Right renal pelvis (tissue), 4 donors: ENCODE measurements at regions not wholly inside any gene's neighbourhood (a gene's known extent, or its start where the extent isn't known, plus 50 kb on each side); places are given as distances from the start of the nearest gene placed in this dataset.
"Not testable (repeated sequence)": the region's sequence is repeated elsewhere in the genome, so short reads cannot be mapped to it uniquely, and the experiment has no call there.

Experiments
- DNase-seq, 4 donors: peaks; one replicate each; pipeline ENCODE4 v3.0.0-alpha.2; 2013; ENCODE audit warnings: low read depth in 4 of 4, low spot score in 3 of 4, missing footprints in 1 of 4

- no peak for DNase-seq
These were observed 83.3 kb upstream of the FRMD6 start for GRCh38 chr14:51568366-51568765.

DNA sequence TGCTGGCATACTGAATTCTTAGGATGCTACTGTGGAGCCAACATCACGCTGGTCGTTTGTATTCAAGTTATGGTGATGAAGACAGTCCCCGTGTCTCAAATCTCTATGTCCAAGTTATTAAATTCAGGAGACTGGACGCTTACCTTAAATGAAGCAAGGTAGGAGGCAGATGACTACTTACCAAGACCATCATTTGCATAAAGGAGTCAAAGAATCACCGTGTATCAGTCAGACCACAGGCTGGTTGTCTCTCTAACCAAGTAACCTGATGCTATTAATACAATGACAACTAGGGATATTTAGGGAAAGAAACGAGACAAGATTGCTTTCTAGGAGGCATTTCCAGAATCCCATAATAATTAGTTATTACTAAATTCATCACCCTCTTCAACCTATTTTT, 78.1 kb upstream of the FRMD6 start:
- DNase-seq, result no peak

DNA sequence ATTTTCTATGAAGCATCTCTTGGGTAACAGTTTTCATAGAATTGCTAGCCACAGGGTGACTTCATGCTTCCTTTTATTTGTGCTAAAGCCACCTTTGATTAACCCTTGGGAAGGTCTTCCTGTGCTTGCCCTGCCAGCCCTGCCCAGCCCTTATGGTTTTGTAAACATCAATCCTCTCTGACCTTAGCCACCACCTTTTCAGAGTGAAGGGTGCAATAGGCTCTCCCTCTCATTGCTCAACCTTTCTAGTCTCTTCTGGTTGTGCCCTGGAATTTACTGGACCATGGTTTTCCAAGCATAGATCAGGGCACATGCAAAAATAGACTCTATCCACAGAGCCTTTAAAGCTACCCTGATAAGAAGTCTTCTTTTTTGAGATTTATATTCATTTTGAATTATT, 77.7 kb upstream of the FRMD6 start:
- no peak for DNase-seq

DNA sequence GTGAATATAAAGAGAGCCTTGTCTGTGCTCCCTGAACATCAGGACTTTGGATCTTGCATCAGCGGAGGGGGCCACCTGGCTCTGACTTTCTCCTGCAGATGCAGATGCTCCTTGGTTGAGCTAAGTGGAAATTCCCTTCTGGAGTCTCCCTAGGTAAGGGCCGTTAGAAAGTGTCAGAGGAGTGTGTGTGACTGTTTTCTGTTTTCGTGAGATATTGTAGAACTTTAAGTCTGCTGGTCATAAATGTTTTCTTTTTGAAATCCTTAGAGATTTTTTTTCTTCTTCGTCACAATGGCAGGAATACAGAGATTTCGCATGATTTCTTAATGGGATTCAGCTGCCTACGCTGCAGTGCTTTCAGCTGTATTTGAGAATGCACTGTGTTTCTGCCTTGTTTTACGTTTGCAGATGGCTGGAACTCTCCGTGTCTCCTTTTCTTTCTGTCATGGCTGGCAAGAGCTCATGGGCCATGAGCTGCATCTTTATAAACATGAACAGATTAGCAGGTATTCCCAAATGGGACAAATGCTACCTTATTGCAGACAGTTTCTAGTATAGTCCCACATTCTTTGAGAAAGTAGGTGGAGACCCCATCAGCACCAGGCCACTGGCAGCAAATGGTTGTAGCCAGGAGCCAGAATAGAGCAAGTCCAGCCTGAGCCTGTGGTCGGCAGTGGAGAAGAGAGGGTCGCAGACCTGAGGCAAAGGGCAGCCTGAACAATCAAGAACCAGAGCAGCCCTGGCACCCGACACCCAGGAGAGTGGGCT, 76.2 kb upstream of the FRMD6 start:
- no peak for DNase-seq

DNA sequence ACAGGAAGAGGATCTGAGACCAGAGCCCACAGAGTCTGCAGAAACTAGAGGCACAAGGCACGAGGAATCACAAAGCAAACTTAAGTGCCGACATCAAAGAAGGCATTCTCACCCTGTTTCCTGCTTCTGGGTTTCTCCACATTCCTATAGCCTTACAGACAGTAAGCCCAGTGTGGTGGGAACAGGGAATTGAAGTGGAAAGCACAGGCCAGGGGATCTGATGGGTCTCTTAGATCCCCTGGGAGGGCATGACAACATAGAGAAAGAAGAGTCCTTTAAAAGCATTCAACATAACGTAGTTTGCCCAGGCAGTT, 75.6 kb upstream of the FRMD6 start:
- no peak for DNase-seq

DNA sequence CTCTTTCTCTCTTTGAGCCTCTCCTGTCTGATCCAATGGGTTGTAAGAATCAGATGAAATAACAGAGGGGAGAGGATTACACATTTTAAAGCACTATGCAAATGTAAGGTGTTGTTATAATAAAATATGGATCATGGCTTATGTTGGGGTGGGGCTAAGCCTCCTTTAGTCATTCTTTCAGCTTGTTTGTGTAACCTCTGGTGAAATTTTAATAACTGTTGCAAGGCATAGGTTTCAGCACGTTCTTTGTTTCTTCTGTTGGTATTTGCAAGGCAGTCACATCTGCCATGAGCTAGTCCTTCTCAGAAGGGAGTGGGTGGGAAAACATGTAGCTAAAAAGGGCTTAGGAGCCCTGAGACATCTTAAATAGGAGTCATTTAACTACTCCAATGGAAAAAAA, 74.8 kb upstream of the FRMD6 start:
- DNase-seq, result no peak

DNA sequence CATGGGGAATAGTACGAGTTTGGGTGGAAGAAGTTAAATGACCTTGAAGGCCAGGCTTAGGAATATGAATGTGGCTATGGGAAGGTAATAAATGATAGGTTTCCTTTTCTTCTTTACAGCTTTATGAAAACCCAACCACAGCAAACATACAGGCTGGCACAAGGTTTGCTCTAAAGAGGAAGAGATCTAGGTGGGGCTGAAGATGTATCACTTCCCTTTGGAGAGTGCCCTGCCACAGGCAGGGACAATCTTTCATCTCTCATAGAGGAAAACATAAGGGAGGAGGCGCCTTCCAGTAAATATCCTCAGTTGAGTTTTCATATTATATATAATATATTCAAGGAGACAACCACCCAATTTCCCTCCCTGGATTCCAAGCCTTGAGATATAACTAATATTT, 72.9 kb upstream of the FRMD6 start:
- no peak for DNase-seq

GRCh38 chr14:51581017-51581881, 70.5 kb upstream of the FRMD6 start:
- DNase-seq, result no peak

DNA sequence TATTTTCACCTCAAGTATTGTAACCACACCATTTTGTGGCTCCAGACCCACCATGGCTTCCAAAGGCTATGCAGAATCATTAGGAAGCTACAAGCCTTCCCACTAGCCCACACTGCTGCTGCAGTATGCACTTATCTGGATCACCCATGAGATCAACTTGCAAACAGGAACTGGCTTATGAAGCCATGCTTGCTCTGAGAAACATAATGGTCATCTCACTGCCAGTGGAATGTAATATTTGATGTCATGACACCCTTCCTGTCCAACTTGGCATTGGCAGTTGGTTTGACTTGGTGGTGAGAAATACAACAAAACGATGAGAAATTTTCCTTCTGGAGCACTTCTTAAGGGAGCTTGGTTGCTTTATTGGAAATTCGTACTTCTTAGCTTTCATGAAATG, 69.3 kb upstream of the FRMD6 start:
- no peak for DNase-seq

GRCh38 chr14:51585055-51585454, 66.7 kb upstream of the FRMD6 start:
- DNase-seq, result no peak

- no peak for DNase-seq
These were observed 58.9 kb upstream of the FRMD6 start for GRCh38 chr14:51592836-51593235.

DNA sequence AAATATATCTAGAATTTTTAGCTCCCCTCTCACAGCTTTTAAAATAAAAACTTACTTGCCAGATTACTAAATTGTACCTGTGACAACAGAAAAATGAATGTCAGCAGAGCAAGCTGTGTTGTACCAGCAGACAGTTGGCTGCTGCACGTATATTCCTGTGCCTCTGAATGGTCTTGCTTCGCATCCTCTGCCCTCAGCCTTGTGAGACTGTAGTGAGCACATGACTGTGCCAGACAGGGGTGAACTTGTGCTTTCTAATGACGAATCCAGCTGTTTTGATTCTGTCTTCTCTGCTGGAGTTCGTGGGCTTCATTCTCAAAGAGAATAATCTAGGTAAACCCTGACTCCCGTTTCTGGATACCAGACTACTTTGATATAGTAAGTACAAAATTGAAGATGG, 58.3 kb upstream of the FRMD6 start:
- no peak for DNase-seq

DNA sequence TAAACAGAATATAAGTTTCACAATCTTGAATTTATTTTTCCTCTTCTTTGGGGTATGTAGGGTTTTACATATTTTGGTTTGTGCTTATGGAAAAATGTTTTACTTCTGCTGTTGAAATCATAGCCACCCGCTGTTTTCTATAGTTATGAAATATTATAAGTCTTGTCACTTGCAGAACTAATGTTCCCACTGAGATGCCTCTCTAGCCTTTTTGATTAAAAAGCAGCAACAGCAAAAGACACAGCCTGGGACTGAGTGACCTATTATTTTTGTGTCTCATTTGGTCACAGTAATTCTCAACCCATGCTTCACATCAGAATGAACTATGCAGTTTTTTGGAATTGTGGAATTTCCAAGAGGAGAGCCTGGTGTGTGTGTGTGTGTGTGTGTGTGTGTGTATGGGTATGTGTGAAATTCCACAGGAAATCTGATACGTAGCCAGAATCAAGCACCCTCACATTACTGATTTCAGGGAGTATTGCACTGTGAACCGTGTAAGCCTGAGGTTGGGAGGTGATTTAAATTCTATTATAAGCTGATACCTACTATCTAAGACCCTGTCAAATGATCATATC, 55.7 kb upstream of the FRMD6 start:
- DNase-seq, result no peak

DNA sequence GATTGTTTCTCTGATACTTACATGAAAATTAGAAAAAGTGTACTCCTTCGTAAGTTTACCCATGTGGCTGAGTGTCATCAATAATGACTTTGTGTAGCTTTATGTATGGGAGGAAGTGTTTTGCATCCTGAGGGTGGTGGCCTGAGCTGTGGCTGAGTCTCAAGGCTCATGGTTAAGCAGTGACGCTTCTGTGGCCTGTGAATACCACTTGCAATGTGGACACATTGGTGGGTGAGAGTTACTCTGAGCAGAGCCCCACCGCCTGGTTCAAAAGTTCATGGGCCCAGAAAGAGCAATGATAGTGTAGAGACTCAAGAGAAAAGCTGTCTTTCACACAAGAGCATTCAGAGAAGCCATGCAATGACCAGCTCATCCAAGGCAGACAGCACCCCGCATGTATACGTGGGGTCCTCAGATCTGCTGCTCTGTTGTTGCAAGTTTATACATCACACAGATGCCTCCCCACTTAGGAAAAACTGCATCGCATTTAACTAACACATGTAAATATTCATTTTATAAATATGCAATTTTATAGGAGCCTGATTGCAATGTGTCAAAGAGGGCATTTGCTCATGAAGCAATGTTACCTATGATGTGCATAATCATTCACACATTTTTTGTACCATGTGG, 55.1 kb upstream of the FRMD6 start:
- no peak for DNase-seq

DNA sequence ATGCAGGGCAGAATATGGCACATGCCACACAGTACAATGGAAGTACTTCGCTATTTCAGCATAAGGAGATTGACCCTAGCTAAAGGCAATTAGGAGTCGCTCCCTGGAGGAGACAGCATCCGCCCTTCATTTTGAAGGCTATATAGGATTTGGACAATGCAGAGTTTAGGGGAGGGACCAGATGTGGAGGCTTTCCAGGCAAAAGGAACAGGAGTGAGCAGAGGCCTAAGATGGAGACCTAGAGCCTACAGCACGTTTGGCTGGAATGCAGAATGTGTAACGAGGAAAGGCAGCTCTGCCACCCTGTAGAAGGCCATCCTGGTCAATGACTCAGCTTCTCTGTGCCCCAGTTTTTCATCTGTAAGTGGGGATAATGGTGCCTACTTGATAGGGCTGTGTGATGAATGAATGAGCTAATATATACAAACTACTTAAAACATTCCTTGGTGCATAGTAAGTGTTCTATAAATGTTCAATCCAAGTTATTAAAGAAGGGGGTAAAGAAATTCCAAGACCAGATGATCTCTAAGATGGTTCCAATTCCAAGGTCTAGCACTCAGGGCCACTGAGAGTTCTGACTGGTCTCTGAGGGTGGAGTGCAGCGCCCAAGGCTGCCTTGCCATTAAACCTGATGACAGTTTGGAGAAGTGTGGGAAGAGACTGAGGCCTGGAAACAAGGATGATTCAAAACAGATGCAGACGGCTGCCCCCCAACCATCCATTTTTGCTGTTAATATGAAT, 54.3 kb upstream of the FRMD6 start:
- no peak for DNase-seq

DNA sequence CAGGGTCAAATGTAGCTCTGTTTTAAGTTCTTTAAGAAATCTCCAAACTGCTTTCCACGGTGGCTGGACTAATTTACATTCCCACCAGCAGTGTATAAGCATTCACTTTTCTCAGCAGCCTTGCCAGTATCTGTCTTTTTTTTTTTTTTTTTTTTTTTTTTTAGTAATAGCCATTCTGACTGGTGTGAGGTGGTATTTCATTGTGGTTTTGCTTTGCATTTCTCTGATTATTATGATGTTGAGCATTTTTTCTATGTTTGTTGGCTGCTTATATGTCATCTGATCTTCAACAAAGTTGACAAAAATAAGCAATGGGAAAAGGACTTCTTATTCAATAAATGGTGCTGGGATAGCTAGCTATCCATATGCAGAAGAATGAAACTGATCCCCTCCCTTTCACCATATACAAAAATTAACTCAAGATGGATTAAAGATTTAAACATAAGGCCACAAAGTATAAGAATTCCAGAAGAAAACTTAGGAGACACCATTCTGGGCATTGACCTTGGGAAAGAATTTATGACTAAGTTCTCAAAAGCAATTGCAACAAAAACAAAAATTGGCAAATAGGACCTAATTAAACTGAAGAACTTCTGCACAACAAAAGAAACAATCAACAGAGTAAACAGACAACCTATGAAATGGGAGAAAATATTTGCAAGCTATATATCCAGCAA, 52.6 kb upstream of the FRMD6 start:
- DNase-seq, result not testable (repeated sequence)

DNA sequence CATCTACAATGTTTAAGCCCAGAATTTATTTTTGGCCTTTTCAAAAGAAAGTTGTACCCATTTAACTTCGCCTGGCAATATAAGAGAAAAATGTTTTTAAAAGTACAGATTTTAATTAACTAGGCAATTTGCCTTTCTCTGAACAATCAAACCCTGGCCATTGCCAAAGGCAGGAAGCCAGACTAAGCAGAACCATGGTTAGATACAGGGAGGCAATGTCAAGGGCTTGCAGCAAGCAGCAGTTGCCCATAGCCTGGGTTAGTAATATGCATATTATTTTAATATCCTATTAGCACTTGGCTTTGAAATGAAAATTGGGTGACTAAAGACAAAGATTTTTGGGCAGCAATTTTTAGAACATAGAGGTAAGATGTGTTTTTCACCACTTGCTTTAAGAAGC, 51.1 kb upstream of the FRMD6 start:
- no peak for DNase-seq
